IMR-90 (cell line): ENCODE measurements at regions not wholly inside any gene's neighbourhood (a gene's known extent, or its start where the extent isn't known, plus 50 kb on each side); places are given as distances from the start of the nearest gene placed in this dataset.

Experiments used
- ATAC-seq: fragments of 200-7000 bp; cut with Tn5 transposase; 2 replicates; pipeline ENCODE4 v1.9.1; 2020; ENCODE audit warnings: low read depth, mild to moderate bottlenecking, moderate library complexity
- BruUV-seq: library from RNA; stranded (reverse); fragments of 400-500 nt; replicated peaks from 2 replicates; lab custom pipeline; 2021; lab: Mats Ljungman, UMichigan
- CTCF ChIA-PET: fragments of 300-600 bp; formaldehyde crosslinking; extraction: SDS; loops from one replicate; lab custom pipeline; 2021; ENCODE audit warnings: antibody characterized with exemption; lab: Yijun Ruan, JAX
- POLR2A ChIA-PET: fragments of 300-600 bp; sonication (Branson Sonifier 250); formaldehyde crosslinking; loops from one replicate; lab custom pipeline; 2022; ENCODE audit warnings: antibody characterized with exemption; ENCODE audit not compliant: unreplicated experiment; lab: Charles Lee
- DNase-seq: peaks from one replicate; pipeline ENCODE4 v3.0.0; 2013
- H2AFZ ChIP-seq: replicated peaks from 2 replicates; pipeline ENCODE3; 2013; ENCODE audit warnings: low read length, mild to moderate bottlenecking; ENCODE audit not compliant: poor library complexity
- H2AK5ac ChIP-seq: 2 replicates; pipeline ENCODE4 v1.6.1; 2013; ENCODE audit warnings: low read depth, low read length, inconsistent platforms
- H2AK9ac ChIP-seq: replicated peaks from 2 replicates; pipeline ENCODE3; 2013; ENCODE audit warnings: mild to moderate bottlenecking, low read depth, low read length, moderate library complexity; ENCODE audit not compliant: poor library complexity
- H2BK120ac ChIP-seq: 2 replicates; pipeline ENCODE4 v1.6.1; 2013; ENCODE audit warnings: low read depth, low read length, inconsistent platforms
- H2BK15ac ChIP-seq: 3 replicates; pipeline ENCODE4 v1.6.1; 2013; ENCODE audit warnings: low read depth, low read length, inconsistent platforms
- H2BK20ac ChIP-seq: 2 replicates; pipeline ENCODE4 v1.6.1; 2013; ENCODE audit warnings: low read depth, mild to moderate bottlenecking, inconsistent platforms, low read length, moderate library complexity
- H2BK5ac ChIP-seq: 2 replicates; pipeline ENCODE4 v1.6.1; 2013; ENCODE audit warnings: mild to moderate bottlenecking, low read depth, low read length, inconsistent platforms; ENCODE audit not compliant: poor library complexity, severe bottlenecking
- H3K14ac ChIP-seq: replicated peaks from 2 replicates; pipeline ENCODE4 v1.6.1; 2013; ENCODE audit warnings: low read depth, low read length, inconsistent platforms
- H3K18ac ChIP-seq: 2 replicates; pipeline ENCODE4 v1.6.1; 2013; ENCODE audit warnings: low read depth, low read length, control low read depth
- H3K23ac ChIP-seq: 2 replicates; pipeline ENCODE4 v1.6.1; 2013; ENCODE audit warnings: low read depth, low read length, inconsistent platforms
- H3K27ac ChIP-seq: 2 replicates; pipeline ENCODE4 v1.5.1; 2013; ENCODE audit warnings: mild to moderate bottlenecking, control low read depth, low read length; ENCODE audit not compliant: insufficient read depth
- H3K27me3 ChIP-seq: 2 replicates; pipeline ENCODE4 v1.6.1; 2013; ENCODE audit warnings: low read length; ENCODE audit not compliant: control insufficient read depth, insufficient read depth
- H3K36me3 ChIP-seq: 2 replicates; pipeline ENCODE4 v1.6.1; 2013; ENCODE audit warnings: low read length, mixed read lengths; ENCODE audit not compliant: control insufficient read depth, insufficient read depth
- H3K4ac ChIP-seq: 2 replicates; pipeline ENCODE4 v1.6.1; 2013; ENCODE audit warnings: low read depth, low read length, inconsistent platforms
- H3K4me1 ChIP-seq: 2 replicates; pipeline ENCODE4 v1.6.1; 2013; ENCODE audit warnings: low read length, mixed read lengths; ENCODE audit not compliant: control insufficient read depth, insufficient read depth
- H3K4me2 ChIP-seq: 2 replicates; pipeline ENCODE4 v1.6.1; 2013; ENCODE audit warnings: low read depth, mild to moderate bottlenecking, control low read depth, low read length, moderate library complexity
- H3K4me3 ChIP-seq: 2 replicates; pipeline ENCODE4 v1.5.1; 2013; ENCODE audit warnings: low read depth, mild to moderate bottlenecking, control low read depth, low read length, moderate library complexity; ENCODE audit not compliant: insufficient read depth
- H3K56ac ChIP-seq: 2 replicates; pipeline ENCODE4 v1.6.1; 2013; ENCODE audit warnings: low read length, inconsistent platforms; ENCODE audit not compliant: insufficient read depth; ENCODE audit errors: extremely low read depth
- H3K79me1 ChIP-seq, 2 experiments: 2 replicates each; pipeline ENCODE4 v1.6.1; 2013; ENCODE audit warnings: low read length in 2 of 2, inconsistent platforms in 1 of 2, low read depth in 1 of 2
- H3K9ac ChIP-seq: 2 replicates; pipeline ENCODE4 v1.6.1; 2013; ENCODE audit warnings: low read depth, low read length, control low read depth
- H3K9me1 ChIP-seq: 2 replicates; pipeline ENCODE4 v1.6.1; 2013; ENCODE audit warnings: low read length, inconsistent platforms; ENCODE audit not compliant: insufficient read depth
- H3K9me3 ChIP-seq: 2 replicates; pipeline ENCODE4 v1.6.1; 2013; ENCODE audit warnings: low read length; ENCODE audit not compliant: control insufficient read depth, insufficient read depth
- H4K20me1 ChIP-seq: 2 replicates; pipeline ENCODE4 v1.6.1; 2013; ENCODE audit warnings: low read length, inconsistent platforms; ENCODE audit not compliant: insufficient read depth
- H4K5ac ChIP-seq: 2 replicates; pipeline ENCODE4 v1.6.1; 2013; ENCODE audit warnings: mild to moderate bottlenecking, low read depth, low read length, control low read depth
- H4K8ac ChIP-seq, 2 experiments: 2 replicates each; pipeline ENCODE4 v1.6.1; 2013; ENCODE audit warnings: low read depth in 2 of 2, low read length in 2 of 2, control low read depth in 1 of 2, inconsistent platforms in 1 of 2
- H4K91ac ChIP-seq: 2 replicates; pipeline ENCODE4 v1.6.1; 2013; ENCODE audit warnings: low read depth, low read length, inconsistent platforms; ENCODE audit not compliant: insufficient read depth
- MAFK ChIP-seq: IDR thresholded peaks from 2 replicates; pipeline ENCODE4 v1.6.1; 2012; ENCODE audit warnings: low read depth, low read length, improper control_type of control experiment
- NFE2L2 ChIP-seq: fragments of 150-350 bp; IDR thresholded peaks from 2 replicates; pipeline ENCODE4 v1.6.1; 2016; ENCODE audit warnings: low read depth, mild to moderate bottlenecking, low read length
- POLR2A ChIP-seq: IDR thresholded peaks from 2 replicates; pipeline ENCODE4 v1.6.1; 2012; ENCODE audit warnings: mild to moderate bottlenecking, low read depth, low read length
- RCOR1 ChIP-seq: IDR thresholded peaks from 2 replicates; pipeline ENCODE4 v1.6.1; 2012; ENCODE audit warnings: mild to moderate bottlenecking, low read length, improper control_type of control experiment; ENCODE audit not compliant: insufficient replicate concordance
- RFX5 ChIP-seq: IDR thresholded peaks from 2 replicates; pipeline ENCODE4 v1.8.0; 2012; ENCODE audit warnings: low read depth, mild to moderate bottlenecking, low read length, moderate library complexity
- WGBS, 2 experiments: methylation state at CpG; one replicate each; pipeline versions ENCODE4 v1.1.5 to v1.1.7; 2013; ENCODE audit warnings: missing lambda C conversion rate in 2 of 2; ENCODE audit not compliant: insufficient read length in 1 of 2; ENCODE audit errors: extremely low coverage in 2 of 2; 5-methylcytosine and 5-hydroxymethylcytosine counted together
- dilution Hi-C: fragments of 300-500 bp; cut with HindIII; formaldehyde crosslinking; loops from one replicate; pipeline ENCODE4 v1.14.3; 2018; ENCODE audit warnings: low sequenced_read_pairs; ENCODE audit not compliant: unreplicated experiment
- in situ Hi-C: fragments of 300-500 bp; cut with MboI; formaldehyde crosslinking; loops from 3 replicates; pipeline ENCODE4 v1.14.3; 2019; ENCODE audit warnings: low sequenced_read_pairs, inconsistent platforms, mixed read lengths
- intact Hi-C: fragments of 100-400 bp; cut with micrococcal nuclease; formaldehyde crosslinking; loops from 2 replicates; pipeline ENCODE4 v1.10.0; 2022
- TF ChIP-seq, protein P1 (sequence below): fragments of 150-350 bp; IDR thresholded peaks from 2 replicates; pipeline ENCODE4 v1.6.1; 2017; ENCODE audit warnings: mild to moderate bottlenecking, antibody characterized with exemption, low read length, low read depth
- TF ChIP-seq, protein P2 (sequence below): conservative IDR thresholded peaks from 2 replicates; pipeline ENCODE4 v1.5.1; 2012; ENCODE audit warnings: mild to moderate bottlenecking, low read depth, low read length, improper control_type of control experiment

GRCh38 chr4:17058536-17058915, 160.1 kb upstream of the LDB2 start:
- no peak overlapping the region for H3K9ac ChIP-seq
- H3K4me1 ChIP-seq: peaks cover 17% of the 10 kb centered on the region

More at GRCh38 chr4:17058536-17058915, 160.1 kb upstream of the LDB2 start:
- in situ Hi-C loops (no loop called here), dilution Hi-C loops (no loop called here), intact Hi-C loops (no loop called here)
- Histone ChIP-seq H2BK20ac (peak overlapping the region; percentile 85), H3K4me3 (no peak overlapping the region), H3K23ac (peak overlapping the region; percentile 48; the same call in 1 of the 2 replicates), H3K18ac (peak overlapping the region; percentile 39), H3K27ac (peak overlapping the region; percentile 46; the same call in 1 of the 2 replicates), H3K9me3 (no peaks in the 10 kb centered on the region), H2AK9ac (peak overlapping the region; percentile 37), H3K56ac (peak overlapping the region; percentile 57; the same call in 1 of the 2 replicates), H2AK5ac (peak overlapping the region; percentile 56; the same call in 1 of the 2 replicates), H2BK15ac (peak overlapping the region; percentile 84; the same call in 2 of the 3 replicates), H3K4ac (peak overlapping the region; percentile 52), H2AFZ (peak overlapping the region; percentile 36), H3K27me3 (no peaks in the 10 kb centered on the region), H4K91ac (peak overlapping the region; percentile 75), H3K4me2 (peak overlapping the region; percentile 52; the same call in 1 of the 2 replicates), H4K20me1 (no peaks in the 10 kb centered on the region), H2BK120ac (peak overlapping the region; percentile 76), H3K9me1 (peaks cover 4% of the 10 kb centered on the region), H4K5ac (peak overlapping the region; percentile 27), H2BK5ac (no peak overlapping the region), H3K14ac (peak overlapping the region; percentile 44), H3K36me3 (no peaks in the 10 kb centered on the region), H4K8ac (peak overlapping the region; percentile 65 to 67), H3K79me1 (no peaks in the 10 kb centered on the region)
- ATAC-seq: peak; percentile 40
- TF ChIP-seq RFX5 (no peak), MAFK (no peak), NFE2L2 (no peak), POLR2A (no peak), RCOR1 (no peak)
- TF ChIP-seq, protein P1, sequence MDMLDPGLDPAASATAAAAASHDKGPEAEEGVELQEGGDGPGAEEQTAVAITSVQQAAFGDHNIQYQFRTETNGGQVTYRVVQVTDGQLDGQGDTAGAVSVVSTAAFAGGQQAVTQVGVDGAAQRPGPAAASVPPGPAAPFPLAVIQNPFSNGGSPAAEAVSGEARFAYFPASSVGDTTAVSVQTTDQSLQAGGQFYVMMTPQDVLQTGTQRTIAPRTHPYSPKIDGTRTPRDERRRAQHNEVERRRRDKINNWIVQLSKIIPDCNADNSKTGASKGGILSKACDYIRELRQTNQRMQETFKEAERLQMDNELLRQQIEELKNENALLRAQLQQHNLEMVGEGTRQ: no peak
- TF ChIP-seq, protein P2, sequence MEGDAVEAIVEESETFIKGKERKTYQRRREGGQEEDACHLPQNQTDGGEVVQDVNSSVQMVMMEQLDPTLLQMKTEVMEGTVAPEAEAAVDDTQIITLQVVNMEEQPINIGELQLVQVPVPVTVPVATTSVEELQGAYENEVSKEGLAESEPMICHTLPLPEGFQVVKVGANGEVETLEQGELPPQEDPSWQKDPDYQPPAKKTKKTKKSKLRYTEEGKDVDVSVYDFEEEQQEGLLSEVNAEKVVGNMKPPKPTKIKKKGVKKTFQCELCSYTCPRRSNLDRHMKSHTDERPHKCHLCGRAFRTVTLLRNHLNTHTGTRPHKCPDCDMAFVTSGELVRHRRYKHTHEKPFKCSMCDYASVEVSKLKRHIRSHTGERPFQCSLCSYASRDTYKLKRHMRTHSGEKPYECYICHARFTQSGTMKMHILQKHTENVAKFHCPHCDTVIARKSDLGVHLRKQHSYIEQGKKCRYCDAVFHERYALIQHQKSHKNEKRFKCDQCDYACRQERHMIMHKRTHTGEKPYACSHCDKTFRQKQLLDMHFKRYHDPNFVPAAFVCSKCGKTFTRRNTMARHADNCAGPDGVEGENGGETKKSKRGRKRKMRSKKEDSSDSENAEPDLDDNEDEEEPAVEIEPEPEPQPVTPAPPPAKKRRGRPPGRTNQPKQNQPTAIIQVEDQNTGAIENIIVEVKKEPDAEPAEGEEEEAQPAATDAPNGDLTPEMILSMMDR: no peak
- DNase-seq: peak; percentile 37
- WGBS, 2 experiments: 60% methylated on average over 1 of the region's 4 CpGs; no CpG with 5 or more reads in 1 of the 2 experiments
- ChIA-PET CTCF (no interaction called here), POLR2A (no interaction called here)
- BruUV-seq: no TSS peak
